Hepatocyte (in vitro differentiated cells): ENCODE measurements at regions not wholly inside any gene's neighbourhood (a gene's known extent, or its start where the extent isn't known, plus 50 kb on each side); places are given as distances from the start of the nearest gene placed in this dataset.

Experiments used
- DNase-seq: peaks from one replicate; pipeline ENCODE4 v3.0.0-alpha.2; 2016; ENCODE audit warnings: low spot score
- H2AFZ ChIP-seq: fragments of 200-600 bp; sonication (generic); 2 replicates; pipeline ENCODE4 v1.6.0; 2016; ENCODE audit warnings: antibody characterized with exemption, mild to moderate bottlenecking
- H3K27ac ChIP-seq: fragments of 200-600 bp; sonication (generic); 2 replicates; pipeline ENCODE4 v1.5.1; 2016; ENCODE audit warnings: mild to moderate bottlenecking
- H3K27me3 ChIP-seq: fragments of 200-600 bp; sonication (generic); 2 replicates; pipeline ENCODE4 v1.6.1; 2016
- H3K36me3 ChIP-seq: fragments of 200-600 bp; sonication (generic); replicated peaks from 2 replicates; pipeline ENCODE4 v1.5.1; 2016; ENCODE audit warnings: low read depth; ENCODE audit not compliant: insufficient read depth
- H3K4me1 ChIP-seq: fragments of 200-600 bp; sonication (generic); 2 replicates; pipeline ENCODE4 v1.5.1; 2016; ENCODE audit warnings: mild to moderate bottlenecking, moderate library complexity; ENCODE audit not compliant: insufficient read depth
- H3K4me2 ChIP-seq: fragments of 200-600 bp; sonication (generic); 2 replicates; pipeline ENCODE4 v1.6.0; 2016
- H3K4me3 ChIP-seq: fragments of 200-600 bp; sonication (generic); 2 replicates; pipeline ENCODE4 v1.5.1; 2016; ENCODE audit warnings: mild to moderate bottlenecking
- H3K79me2 ChIP-seq: fragments of 200-600 bp; sonication (generic); 2 replicates; pipeline ENCODE4 v1.6.0; 2017; ENCODE audit warnings: mild to moderate bottlenecking
- H3K9me2 ChIP-seq: fragments of 200-600 bp; sonication (generic); replicated peaks from 2 replicates; pipeline ENCODE4 v1.6.0; 2017; ENCODE audit warnings: mild to moderate bottlenecking; ENCODE audit not compliant: insufficient read depth
- H3K9me3 ChIP-seq: fragments of 200-600 bp; sonication (generic); 2 replicates; pipeline ENCODE4 v1.5.1; 2016; ENCODE audit warnings: low read depth, mild to moderate bottlenecking
- H4K20me1 ChIP-seq: fragments of 200-600 bp; sonication (generic); 2 replicates; pipeline ENCODE4 v1.6.0; 2016; ENCODE audit warnings: mild to moderate bottlenecking; ENCODE audit not compliant: insufficient read depth, poor library complexity, severe bottlenecking
- EZH2 ChIP-seq: fragments of 200-600 bp; sonication (generic); IDR thresholded peaks from 2 replicates; pipeline ENCODE4 v1.6.1; 2016; ENCODE audit warnings: antibody characterized with exemption, mild to moderate bottlenecking, borderline replicate concordance
- EZH2phosphoT487 ChIP-seq: fragments of 200-600 bp; sonication (generic); IDR thresholded peaks from one replicate; pipeline ENCODE4 v1.6.1; 2018; ENCODE audit warnings: antibody characterized with exemption, mild to moderate bottlenecking, low read depth, moderate library complexity; ENCODE audit not compliant: unreplicated experiment, severe bottlenecking
- WGBS: methylation state at CpG from one replicate; pipeline ENCODE4 v1.1.6; 2016; ENCODE audit warnings: low lambda C conversion rate; ENCODE audit errors: missing lambda C conversion rate; 5-methylcytosine and 5-hydroxymethylcytosine counted together
- TF ChIP-seq, protein P1 (sequence below): fragments of 200-600 bp; sonication (generic); IDR thresholded peaks from 2 replicates; pipeline ENCODE4 v1.5.1; 2016; ENCODE audit warnings: antibody characterized with exemption, mild to moderate bottlenecking; ENCODE audit not compliant: poor library complexity

DNA sequence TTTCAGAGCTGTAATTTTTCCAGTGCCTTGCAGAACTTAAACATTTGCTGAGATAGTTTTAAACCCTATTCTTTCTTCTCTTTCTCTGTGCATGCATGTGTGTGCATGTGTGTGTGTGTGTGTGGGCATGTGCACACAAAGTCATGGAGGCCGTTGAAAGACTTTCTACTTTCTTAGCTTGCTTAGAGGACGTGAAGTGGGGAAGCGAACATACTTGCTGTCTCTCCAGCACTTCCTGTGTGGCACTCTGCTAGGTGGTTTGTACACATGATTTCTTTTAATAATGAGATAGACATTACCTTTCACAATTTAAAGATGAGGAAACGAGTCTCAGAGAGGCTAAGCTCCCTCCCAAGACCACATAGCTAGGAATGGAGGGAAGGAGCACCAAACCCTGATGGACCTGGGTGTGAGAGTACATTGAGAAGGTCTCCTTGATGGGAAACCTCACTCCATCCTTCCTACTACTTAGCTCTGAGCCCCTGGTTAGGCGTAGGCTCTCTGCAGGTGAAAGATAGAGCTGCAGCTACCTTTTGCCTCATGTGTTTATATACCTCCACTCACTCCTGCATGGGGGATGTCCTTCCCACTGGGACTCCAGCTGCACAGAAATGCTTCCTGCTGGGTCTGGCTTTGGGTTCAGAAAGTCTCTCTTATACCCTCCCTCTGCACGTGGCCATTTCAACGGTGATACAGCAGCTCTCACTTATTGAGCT is 101.9 kb upstream of the USP24 start:
- H3K9me3 ChIP-seq, result no peaks in the 10 kb centered on the region
- H3K27me3 ChIP-seq, result no peaks in the 10 kb centered on the region
- no peaks in the 10 kb centered on the region for H3K9me2 ChIP-seq
- H3K36me3 ChIP-seq, result no peaks in the 10 kb centered on the region
- H3K79me2 ChIP-seq, result no peaks in the 10 kb centered on the region
- peaks cover 3% of the 10 kb centered on the region for H3K4me1 ChIP-seq
- TF ChIP-seq EZH2phosphoT487 (no peak), EZH2 (no peak)
- TF ChIP-seq, protein P1, sequence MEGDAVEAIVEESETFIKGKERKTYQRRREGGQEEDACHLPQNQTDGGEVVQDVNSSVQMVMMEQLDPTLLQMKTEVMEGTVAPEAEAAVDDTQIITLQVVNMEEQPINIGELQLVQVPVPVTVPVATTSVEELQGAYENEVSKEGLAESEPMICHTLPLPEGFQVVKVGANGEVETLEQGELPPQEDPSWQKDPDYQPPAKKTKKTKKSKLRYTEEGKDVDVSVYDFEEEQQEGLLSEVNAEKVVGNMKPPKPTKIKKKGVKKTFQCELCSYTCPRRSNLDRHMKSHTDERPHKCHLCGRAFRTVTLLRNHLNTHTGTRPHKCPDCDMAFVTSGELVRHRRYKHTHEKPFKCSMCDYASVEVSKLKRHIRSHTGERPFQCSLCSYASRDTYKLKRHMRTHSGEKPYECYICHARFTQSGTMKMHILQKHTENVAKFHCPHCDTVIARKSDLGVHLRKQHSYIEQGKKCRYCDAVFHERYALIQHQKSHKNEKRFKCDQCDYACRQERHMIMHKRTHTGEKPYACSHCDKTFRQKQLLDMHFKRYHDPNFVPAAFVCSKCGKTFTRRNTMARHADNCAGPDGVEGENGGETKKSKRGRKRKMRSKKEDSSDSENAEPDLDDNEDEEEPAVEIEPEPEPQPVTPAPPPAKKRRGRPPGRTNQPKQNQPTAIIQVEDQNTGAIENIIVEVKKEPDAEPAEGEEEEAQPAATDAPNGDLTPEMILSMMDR, result no peak
- H3K27ac ChIP-seq, result no peak overlapping the region
- no peak overlapping the region for H3K4me3 ChIP-seq
- H2AFZ ChIP-seq, result no peak overlapping the region
- WGBS, result 93% methylated on average over 7 of the region's 7 CpGs
- DNase-seq, result no peak
- no peaks in the 10 kb centered on the region for H4K20me1 ChIP-seq
- H3K4me2 ChIP-seq, result no peak overlapping the region

DNA sequence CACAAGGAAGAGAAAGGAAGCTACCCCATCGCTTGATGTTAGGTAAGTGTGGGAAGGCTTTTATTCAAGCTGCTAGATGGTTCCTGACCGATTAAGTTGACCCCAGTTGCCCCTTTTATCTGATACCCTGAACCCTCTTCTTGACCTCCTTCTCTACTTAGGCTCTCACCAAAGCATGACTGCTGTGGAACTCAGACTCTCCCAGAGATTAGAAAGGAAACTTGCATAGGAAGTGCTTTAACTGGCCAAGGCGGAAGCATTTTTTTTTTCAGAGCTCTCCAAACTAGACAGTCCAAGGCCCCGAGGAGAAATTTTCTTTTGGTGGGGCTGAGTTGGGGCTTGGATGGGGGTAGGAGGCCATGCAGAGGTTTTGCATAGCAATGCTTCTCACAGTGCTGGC is 101.3 kb upstream of the USP24 start:
- no peaks in the 10 kb centered on the region for H4K20me1 ChIP-seq
- no peak overlapping the region for H3K27ac ChIP-seq
- DNase-seq, result no peak
- no peak overlapping the region for H3K4me2 ChIP-seq
- H3K79me2 ChIP-seq, result no peaks in the 10 kb centered on the region
- no peaks in the 10 kb centered on the region for H3K27me3 ChIP-seq
- H3K9me2 ChIP-seq, result no peaks in the 10 kb centered on the region
- H2AFZ ChIP-seq, result no peak overlapping the region
- no peaks in the 10 kb centered on the region for H3K36me3 ChIP-seq
- TF ChIP-seq, protein P1, result no peak
- TF ChIP-seq EZH2phosphoT487 (no peak), EZH2 (no peak)
- no peak overlapping the region for H3K4me3 ChIP-seq
- H3K4me1 ChIP-seq, result peaks cover 3% of the 10 kb centered on the region
- no peaks in the 10 kb centered on the region for H3K9me3 ChIP-seq
- WGBS, result 78% methylated on average over 4 of the region's 4 CpGs

GRCh38 chr1:55315552-55315951 is 100.4 kb upstream of the USP24 start:
- TF ChIP-seq, protein P1, result no peak
- TF ChIP-seq EZH2 (no peak), EZH2phosphoT487 (no peak)
- H3K4me1 ChIP-seq, result peaks cover 3% of the 10 kb centered on the region
- no peaks in the 10 kb centered on the region for H3K36me3 ChIP-seq
- WGBS, result 100% methylated on average over 1 of the region's 1 CpG
- no peak overlapping the region for H3K4me3 ChIP-seq
- H4K20me1 ChIP-seq, result no peaks in the 10 kb centered on the region
- no peak for DNase-seq
- no peaks in the 10 kb centered on the region for H3K9me3 ChIP-seq
- H2AFZ ChIP-seq, result no peak overlapping the region
- H3K4me2 ChIP-seq, result no peak overlapping the region
- H3K9me2 ChIP-seq, result no peaks in the 10 kb centered on the region
- no peaks in the 10 kb centered on the region for H3K79me2 ChIP-seq
- no peaks in the 10 kb centered on the region for H3K27me3 ChIP-seq
- no peak overlapping the region for H3K27ac ChIP-seq
